GM12878 (cell line): ENCODE measurements at regions not wholly inside any gene's neighbourhood (a gene's known extent, or its start where the extent isn't known, plus 50 kb on each side); places are given as distances from the start of the nearest gene placed in this dataset.

ENCODE experiments used
- CBFB ChIP-seq: IDR thresholded peaks from 2 replicates; pipeline ENCODE4 v1.6.1; 2016; ENCODE audit warnings: antibody characterized with exemption, low read depth
- EED ChIP-seq: sonication (generic); IDR thresholded peaks from 2 replicates; pipeline ENCODE4 v1.6.1; 2016; ENCODE audit warnings: antibody characterized with exemption, low read depth
- EGR1 ChIP-seq, 2 experiments: IDR thresholded peaks; 1 replicate in 1 of 2; 2 replicates in 1 of 2; pipeline ENCODE4 v1.6.1; 2011 to 2012; ENCODE audit warnings: low read depth in 2 of 2, low read length in 2 of 2, borderline replicate concordance in 1 of 2, mild to moderate bottlenecking in 1 of 2, moderate library complexity in 1 of 2
- EP300 ChIP-seq, 2 experiments: fragments of 150-350 bp in 1 of 2; IDR thresholded peaks; 2 replicates each; pipeline ENCODE4 v1.6.1; 2011 to 2012; ENCODE audit warnings: low read depth in 2 of 2, low read length in 2 of 2, borderline replicate concordance in 1 of 2, improper control_type of control experiment in 1 of 2, inconsistent platforms in 1 of 2; ENCODE audit not compliant: control insufficient read depth in 1 of 2
- KDM1A ChIP-seq: fragments of 200-600 bp; sonication (generic); IDR thresholded peaks from 2 replicates; pipeline ENCODE4 v1.6.1; 2016; ENCODE audit warnings: borderline replicate concordance
- POLR2A ChIP-seq: IDR thresholded peaks from 2 replicates; pipeline ENCODE4 v1.6.1; 2011; ENCODE audit warnings: low read depth, mild to moderate bottlenecking, low read length
- SREBF1 ChIP-seq: IDR thresholded peaks from 2 replicates; pipeline ENCODE4 v1.6.1; 2012; ENCODE audit warnings: mild to moderate bottlenecking, low read length
- SREBF2 ChIP-seq: IDR thresholded peaks from 2 replicates; pipeline ENCODE4 v1.6.1; 2012; ENCODE audit warnings: mild to moderate bottlenecking, low read length
- TF ChIP-seq, protein P1 (sequence below), 3 experiments: IDR thresholded peaks in 2 of 3; conservative IDR thresholded peaks in 1 of 3; 2 replicates each; pipeline ENCODE4 v1.5.1; 2011; ENCODE audit warnings: low read depth in 3 of 3, low read length in 3 of 3, mild to moderate bottlenecking in 3 of 3, control low read depth in 2 of 3, moderate library complexity in 2 of 3, inconsistent platforms in 1 of 3, mixed read lengths in 1 of 3; ENCODE audit not compliant: control insufficient read depth in 2 of 3, insufficient read depth in 1 of 3; ENCODE audit errors: extremely low read depth in 1 of 3

DNA sequence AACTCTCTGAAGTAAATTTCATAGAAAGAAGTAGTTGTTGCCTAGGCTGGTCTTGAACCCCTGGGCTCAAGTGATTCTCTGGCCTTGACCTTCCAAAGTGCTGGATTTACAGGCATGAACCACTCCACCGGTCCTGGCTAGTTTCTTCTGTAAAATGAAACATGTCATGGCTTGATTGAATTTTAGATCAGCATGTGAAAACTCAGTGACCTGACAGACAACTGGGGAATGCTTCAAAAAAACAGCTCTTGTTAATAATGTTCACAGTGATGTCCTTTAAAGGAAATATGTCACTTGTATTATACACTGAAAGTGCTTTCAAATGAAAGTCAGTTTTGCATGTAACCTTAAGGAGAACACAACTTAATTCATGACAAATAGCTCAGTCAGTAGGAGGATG is 118.2 kb downstream of the KLF5 start:
- TF ChIP-seq, protein P1, sequence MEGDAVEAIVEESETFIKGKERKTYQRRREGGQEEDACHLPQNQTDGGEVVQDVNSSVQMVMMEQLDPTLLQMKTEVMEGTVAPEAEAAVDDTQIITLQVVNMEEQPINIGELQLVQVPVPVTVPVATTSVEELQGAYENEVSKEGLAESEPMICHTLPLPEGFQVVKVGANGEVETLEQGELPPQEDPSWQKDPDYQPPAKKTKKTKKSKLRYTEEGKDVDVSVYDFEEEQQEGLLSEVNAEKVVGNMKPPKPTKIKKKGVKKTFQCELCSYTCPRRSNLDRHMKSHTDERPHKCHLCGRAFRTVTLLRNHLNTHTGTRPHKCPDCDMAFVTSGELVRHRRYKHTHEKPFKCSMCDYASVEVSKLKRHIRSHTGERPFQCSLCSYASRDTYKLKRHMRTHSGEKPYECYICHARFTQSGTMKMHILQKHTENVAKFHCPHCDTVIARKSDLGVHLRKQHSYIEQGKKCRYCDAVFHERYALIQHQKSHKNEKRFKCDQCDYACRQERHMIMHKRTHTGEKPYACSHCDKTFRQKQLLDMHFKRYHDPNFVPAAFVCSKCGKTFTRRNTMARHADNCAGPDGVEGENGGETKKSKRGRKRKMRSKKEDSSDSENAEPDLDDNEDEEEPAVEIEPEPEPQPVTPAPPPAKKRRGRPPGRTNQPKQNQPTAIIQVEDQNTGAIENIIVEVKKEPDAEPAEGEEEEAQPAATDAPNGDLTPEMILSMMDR (IDR thresholded peaks at IDR 0.05 in 2 of 3, conservative IDR thresholded peaks at IDR 0.05 in 1 of 3; ENCODE audit: control insufficient read depth in 2 of 3, extremely low read depth in 1 of 3, insufficient read depth in 1 of 3, low read depth in 3 of 3, low read length in 3 of 3) = no peak
- TF ChIP-seq POLR2A (no peak), EP300 (IDR thresholded peaks at IDR 0.05; ENCODE audit: borderline replicate concordance in 1 of 2, control insufficient read depth in 1 of 2, low read depth in 2 of 2, low read length in 2 of 2) (no peak), EGR1 (IDR thresholded peaks at IDR 0.05; ENCODE audit: borderline replicate concordance in 1 of 2, low read depth in 2 of 2, low read length in 2 of 2) (no peak), SREBF1 (no peak), KDM1A (no peak), EED (no peak), SREBF2 (no peak), CBFB (no peak)
